NCI-H2029 (cell line): ENCODE measurements at regions not wholly inside any gene's neighbourhood (a gene's known extent, or its start where the extent isn't known, plus 50 kb on each side); places are given as distances from the start of the nearest gene placed in this dataset.

Source experiments
- DNase-seq: peaks from one replicate; lab custom pipeline; 2025; lab: John Stamatoyannopoulos, UW

GRCh38 chr16:6932871-6933385 is 399.7 kb upstream of the RBFOX1 start:
- no peak for DNase-seq

GRCh38 chr16:6929868-6930267 is 402.8 kb upstream of the RBFOX1 start:
- no peak for DNase-seq

GRCh38 chr16:6926762-6927161 is 405.9 kb upstream of the RBFOX1 start:
- DNase-seq, result no peak

GRCh38 chr16:6926341-6926740 is 406.3 kb upstream of the RBFOX1 start:
- DNase-seq, result no peak

GRCh38 chr16:6918646-6919045 is 414.0 kb upstream of the RBFOX1 start:
- no peak for DNase-seq

- DNase-seq, result no peak
Measured at GRCh38 chr16:6916946-6917345, 415.7 kb upstream of the RBFOX1 start.

- no peak for DNase-seq
Measured at GRCh38 chr16:6913566-6913965, 419.1 kb upstream of the RBFOX1 start.

- no peak for DNase-seq
Measured at GRCh38 chr16:6910301-6910700, 422.3 kb upstream of the RBFOX1 start.

- DNase-seq, result no peak
Measured at GRCh38 chr16:6905601-6906000, 427.0 kb upstream of the RBFOX1 start.

GRCh38 chr16:6903671-6904070 is 429.0 kb upstream of the RBFOX1 start:
- DNase-seq, result no peak

GRCh38 chr16:6898896-6899295 is 433.7 kb upstream of the RBFOX1 start:
- no peak for DNase-seq

- no peak for DNase-seq
Measured at GRCh38 chr16:6897876-6898485, 434.7 kb upstream of the RBFOX1 start.

- DNase-seq, result no peak
Measured at GRCh38 chr16:6892966-6893365, 439.7 kb upstream of the RBFOX1 start.

GRCh38 chr16:6891496-6891895 is 441.1 kb upstream of the RBFOX1 start:
- DNase-seq, result no peak

- DNase-seq, result no peak
Measured at GRCh38 chr16:6888531-6888930, 444.1 kb upstream of the RBFOX1 start.

- DNase-seq, result no peak
Measured at GRCh38 chr16:6884002-6884401, 448.6 kb upstream of the RBFOX1 start.

- DNase-seq, result no peak
Measured at GRCh38 chr16:6880263-6880662, 452.4 kb upstream of the RBFOX1 start.

GRCh38 chr16:6864671-6865070 is 468.0 kb upstream of the RBFOX1 start:
- no peak for DNase-seq

- no peak for DNase-seq
Measured at GRCh38 chr16:6864244-6864643, 468.4 kb upstream of the RBFOX1 start.

GRCh38 chr16:6863135-6863534 is 469.5 kb upstream of the RBFOX1 start:
- no peak for DNase-seq

- DNase-seq, result no peak
Measured at GRCh38 chr16:6861815-6862477, 470.7 kb upstream of the RBFOX1 start.

GRCh38 chr16:6861135-6861814 is 471.4 kb upstream of the RBFOX1 start:
- no peak for DNase-seq

GRCh38 chr16:6857575-6857974 is 475.1 kb upstream of the RBFOX1 start:
- DNase-seq, result no peak
